HG02840 (cell line): ENCODE measurements at regions not wholly inside any gene's neighbourhood (a gene's known extent, or its start where the extent isn't known, plus 50 kb on each side); places are given as distances from the start of the nearest gene placed in this dataset.

Experiments used
- ATAC-seq: cut with Tn5 transposase; IDR thresholded peaks from one replicate; pipeline ENCODE4 v1.9.1; 2021; ENCODE audit warnings: mild to moderate bottlenecking, moderate library complexity, moderate number of reproducible peaks; ENCODE audit not compliant: unreplicated experiment, low FRiP score

- no peak for ATAC-seq
These were observed 209.2 kb upstream of the PAPPA start for GRCh38 chr9:115944166-115944948.

- no peak for ATAC-seq
These were observed 208.6 kb upstream of the PAPPA start for GRCh38 chr9:115945009-115945431.

- ATAC-seq, result no peak
These were observed 207.1 kb upstream of the PAPPA start for GRCh38 chr9:115946530-115946929.

DNA sequence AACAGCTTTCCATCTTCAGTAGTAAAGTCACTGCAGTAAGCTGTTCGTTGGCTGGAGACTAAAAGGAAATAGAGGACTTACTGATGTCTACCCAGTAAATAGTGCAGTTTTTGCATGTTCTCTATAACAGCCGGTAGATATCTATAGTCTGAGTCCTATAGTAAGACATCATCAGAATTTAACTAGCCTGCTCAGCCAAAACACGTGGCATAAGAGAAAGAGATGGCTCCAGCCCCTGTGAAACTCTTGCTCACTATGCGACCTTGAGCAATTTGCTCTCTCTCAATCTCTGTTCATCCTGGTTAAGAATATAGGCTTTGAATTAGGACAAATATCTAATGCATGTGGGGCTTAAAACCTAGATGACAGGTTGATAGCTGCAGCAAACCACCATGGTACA lies 201.6 kb upstream of the PAPPA start:
- ATAC-seq, result no peak

- no peak for ATAC-seq
These were observed 200.9 kb upstream of the PAPPA start for GRCh38 chr9:115952430-115953292.

GRCh38 chr9:115956371-115956770 lies 197.2 kb upstream of the PAPPA start:
- no peak for ATAC-seq

DNA sequence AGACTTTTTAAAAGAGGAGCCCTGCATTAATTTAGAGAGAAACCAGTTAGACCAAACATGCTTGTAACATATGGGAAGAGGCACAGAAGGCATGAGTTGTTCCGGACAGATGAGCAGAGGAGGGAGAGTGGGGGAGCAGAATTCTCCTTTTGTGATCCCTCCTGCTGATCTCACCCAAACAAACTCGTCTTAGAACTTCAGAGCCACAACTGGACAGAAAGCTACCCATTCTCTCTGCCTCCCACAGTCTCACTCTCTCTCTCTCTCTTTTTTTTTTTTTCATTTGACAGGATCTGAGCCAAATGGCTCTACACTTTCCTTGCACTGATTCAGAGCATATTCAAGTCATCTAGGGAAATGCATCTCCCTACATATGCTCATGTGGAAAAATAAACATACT lies 196.0 kb upstream of the PAPPA start:
- ATAC-seq, result no peak

DNA sequence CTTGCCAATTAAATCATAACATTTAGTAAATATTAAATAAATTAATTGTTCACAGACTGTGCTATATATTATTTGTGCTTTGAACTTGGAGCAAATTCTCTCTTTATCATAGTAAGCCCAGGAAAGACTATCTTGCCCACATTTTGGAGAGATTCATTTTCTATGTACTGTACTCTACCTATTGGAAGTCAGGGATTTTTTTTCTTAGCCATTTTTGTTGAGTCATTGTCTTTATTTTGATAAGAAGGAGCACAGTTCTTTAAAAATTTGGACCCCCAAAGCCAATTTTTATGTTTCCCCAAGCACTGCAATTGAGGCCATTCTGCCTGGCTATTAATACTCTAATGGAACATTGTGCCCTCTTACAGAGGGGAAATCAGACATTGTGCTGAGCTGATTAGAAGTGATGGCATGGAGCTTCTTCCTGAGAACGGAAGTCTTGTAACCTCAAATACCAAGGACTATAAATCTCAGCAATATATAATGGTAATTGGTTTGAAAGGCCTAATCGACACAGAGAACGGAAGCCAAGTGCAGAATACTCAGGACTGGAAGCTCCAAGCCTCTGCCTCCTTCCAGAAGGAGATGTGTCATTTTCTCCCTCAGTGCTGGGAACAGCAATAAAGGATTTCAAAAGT lies 188.8 kb upstream of the PAPPA start:
- ATAC-seq, result no peak

DNA sequence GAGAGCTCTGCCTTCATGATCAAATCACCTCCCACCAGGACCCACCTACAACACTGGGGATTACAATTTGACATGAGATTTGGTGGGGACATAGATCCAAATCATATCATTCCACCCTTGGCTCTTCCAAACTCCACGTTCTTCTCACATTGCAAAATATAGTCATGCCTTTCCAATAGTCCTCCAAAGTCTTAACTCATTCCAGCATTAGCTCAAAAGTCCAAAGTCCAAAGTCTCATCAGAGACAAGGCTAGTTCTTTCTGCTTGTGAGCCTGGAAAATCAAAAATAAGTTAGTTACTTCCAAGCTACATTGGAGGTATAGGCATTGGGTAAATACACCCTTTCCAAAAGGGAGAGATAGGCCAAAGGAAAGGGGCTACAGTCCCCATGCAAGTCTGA lies 186.9 kb upstream of the PAPPA start:
- ATAC-seq, result no peak

GRCh38 chr9:115969096-115969495 lies 184.5 kb upstream of the PAPPA start:
- no peak for ATAC-seq

DNA sequence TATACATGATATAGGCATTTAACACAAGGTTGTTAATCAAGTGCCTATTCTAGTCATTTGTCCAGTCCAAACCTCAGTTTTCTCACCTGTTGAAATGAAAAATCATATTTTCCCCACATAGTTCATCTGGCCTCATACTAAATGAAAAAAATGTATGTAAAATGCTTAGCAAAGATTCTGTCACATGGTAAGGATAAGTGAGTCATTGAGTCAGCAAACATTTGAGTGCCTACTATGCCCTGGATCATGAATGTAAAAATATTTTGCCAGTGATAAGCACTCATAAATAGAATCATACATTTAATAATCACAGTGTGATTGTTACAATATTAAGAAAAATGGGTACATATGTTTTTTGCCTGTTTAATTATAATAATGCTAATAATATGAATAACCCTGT lies 181.2 kb upstream of the PAPPA start:
- ATAC-seq, result no peak

DNA sequence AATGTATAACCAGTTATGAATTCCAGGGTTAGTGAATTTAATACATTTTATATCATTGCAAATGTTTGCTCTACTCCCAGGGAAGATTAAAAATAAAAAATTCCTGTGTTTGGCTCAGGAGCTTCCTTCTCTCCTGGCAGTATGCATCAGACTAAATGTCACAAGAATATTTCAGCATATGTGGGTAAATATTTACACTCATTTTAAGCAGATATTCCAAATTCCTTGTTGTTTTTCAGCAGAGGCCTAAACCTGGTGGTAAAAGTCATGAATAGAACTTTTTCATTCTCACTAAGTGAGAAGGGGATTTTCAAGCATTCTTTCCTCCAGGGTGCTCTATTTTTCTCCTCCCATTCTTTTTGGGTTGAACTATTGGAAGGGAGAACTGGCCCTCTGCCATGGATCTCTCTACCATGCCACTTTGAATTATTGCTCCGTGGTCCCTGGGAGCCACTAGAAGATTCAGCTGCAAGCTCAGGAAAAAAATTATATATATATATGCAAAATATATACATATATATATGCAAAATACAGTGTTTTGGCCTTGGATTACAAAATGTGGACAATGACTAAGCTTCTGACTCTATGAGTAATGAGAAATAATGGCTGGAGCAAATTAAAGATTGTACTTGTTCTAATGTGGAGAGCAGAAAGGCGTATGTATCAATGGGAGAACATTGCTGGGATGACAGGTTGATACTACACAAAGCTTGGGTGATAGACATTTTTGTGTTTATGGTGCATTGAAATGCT lies 180.6 kb upstream of the PAPPA start:
- ATAC-seq, result no peak

DNA sequence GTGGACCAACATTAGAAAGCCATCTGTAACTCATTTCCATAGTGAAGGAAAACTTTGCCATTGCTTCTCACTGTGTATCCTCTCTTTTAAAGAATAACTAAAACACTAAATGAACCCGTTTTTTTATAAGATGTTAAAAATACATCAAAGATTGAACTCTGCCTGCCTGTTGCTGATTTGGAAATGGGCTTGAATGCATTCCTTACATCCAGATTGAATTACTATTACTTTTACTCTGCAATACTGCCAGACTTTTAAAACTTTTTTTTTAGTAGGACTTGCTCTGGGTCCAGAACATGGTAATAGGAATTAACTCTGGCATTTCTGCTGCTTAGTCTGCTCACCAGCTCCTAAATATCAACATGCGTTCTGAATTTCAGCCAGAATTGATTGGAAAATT lies 176.8 kb upstream of the PAPPA start:
- ATAC-seq, result no peak

DNA sequence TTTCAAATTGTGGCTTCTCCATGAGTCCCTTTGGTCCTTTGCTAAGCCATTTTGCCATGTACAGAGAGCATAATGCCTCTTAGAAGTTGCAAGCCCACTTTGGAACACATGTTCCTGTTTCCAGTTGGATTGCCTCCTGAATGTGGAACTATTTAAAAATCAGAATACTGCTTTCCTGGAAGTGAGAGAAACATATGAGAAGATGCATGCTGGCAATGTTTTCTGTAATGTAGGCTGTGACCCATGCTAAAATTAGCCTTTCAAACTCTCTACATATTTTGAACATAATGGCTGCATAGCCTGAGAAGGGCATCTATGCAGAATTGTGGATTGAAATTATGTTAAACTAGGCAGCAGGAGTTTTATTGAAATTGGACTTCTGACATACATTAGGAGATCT lies 175.5 kb upstream of the PAPPA start:
- no peak for ATAC-seq

DNA sequence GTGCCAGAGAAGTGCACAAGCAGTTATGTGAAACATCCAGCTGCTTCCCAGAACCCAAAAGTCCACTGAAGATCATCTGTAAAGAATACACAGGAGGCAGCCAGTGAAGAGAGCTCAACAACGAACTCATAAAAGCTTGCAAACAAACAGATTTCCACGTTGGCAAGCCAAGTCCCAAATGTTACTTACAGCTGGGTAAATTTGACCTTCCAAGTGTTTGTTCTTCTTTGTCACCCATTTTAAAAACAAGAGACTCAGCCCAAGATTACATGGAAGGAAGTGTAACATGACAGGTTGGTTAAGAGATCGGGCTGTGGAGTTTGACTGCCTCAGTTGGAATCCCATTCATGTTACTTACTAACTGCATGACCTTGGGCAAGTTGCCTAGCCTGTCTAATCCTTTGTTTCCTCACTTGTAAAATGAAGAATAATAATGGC lies 174.9 kb upstream of the PAPPA start:
- no peak for ATAC-seq

- no peak for ATAC-seq
These were observed 173.5 kb upstream of the PAPPA start for GRCh38 chr9:115980054-115980453.

GRCh38 chr9:115980502-115980901 lies 173.1 kb upstream of the PAPPA start:
- no peak for ATAC-seq

DNA sequence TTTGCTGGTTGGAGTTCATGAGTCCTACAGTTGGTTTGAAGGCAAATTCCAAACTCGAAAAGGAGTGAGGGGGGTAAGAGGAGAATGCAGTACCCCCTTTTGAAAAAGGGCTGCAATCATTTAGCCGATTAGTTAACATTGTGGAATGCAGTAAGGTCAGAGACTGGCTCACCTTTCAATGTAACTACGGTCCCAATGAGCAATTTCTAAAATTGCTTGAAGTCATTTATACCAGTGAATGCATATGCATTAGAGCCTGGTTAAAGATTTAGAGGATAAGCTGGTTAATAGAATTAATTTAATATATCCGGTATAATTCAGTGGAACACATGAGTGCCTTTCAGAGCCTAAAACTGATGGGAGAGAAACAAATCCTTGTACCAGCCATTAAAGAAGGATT lies 172.6 kb upstream of the PAPPA start:
- no peak for ATAC-seq

DNA sequence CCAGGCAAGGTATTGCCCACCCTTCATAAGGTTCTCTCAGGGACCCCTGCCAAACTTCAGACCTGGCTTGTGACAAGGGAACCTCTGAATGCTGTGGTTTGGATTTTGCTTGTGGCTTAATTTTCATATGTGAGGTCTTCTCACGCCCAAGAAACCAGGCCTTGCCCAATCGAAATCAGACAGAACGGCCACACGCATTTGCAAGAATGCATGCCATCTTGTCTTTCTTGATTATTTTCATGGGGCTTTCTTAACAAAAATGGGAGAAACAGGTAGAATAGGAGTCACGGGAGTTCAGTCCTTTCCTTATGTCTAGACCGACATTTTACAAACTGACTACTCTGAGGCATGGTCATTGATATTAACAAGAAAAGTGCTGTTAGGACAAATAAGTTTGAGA lies 170.2 kb upstream of the PAPPA start:
- no peak for ATAC-seq

DNA sequence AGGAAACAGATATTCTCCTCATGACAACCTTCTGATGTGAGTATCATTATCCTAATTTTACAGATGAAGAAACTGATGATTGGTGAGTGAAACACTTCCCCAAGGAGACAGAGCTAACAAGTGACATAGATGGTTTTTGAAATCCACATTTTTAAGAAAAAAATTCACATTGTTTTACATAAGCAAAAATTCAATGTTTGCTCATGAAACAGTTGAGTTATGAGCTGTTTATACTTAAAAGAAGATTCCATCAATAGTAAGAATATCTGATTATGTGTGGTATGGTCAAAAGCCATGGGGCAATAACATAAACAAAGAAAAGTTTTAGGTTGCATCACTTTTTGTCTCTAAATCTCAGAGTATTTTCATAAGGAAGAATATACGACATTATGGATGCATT lies 167.9 kb upstream of the PAPPA start:
- no peak for ATAC-seq

DNA sequence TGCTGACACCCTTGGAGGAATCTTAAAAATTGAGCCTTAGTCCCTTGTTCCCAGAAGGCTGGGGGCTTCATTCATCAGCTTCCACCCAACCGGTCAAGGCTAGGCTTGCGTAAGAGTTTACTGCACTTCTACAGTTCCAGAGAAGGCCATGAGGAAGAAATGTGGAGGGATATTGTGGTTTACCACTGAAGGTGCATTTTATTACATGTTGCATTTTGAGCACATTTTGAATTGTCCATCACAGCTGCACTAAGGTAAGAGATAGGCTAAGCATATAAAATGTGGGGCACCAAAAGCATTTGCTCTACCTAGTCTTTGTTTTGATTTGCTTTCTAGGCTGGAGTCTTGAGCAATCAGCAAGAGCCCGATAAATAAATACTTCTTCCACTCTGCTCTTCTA lies 167.1 kb upstream of the PAPPA start:
- no peak for ATAC-seq
